ENCODE measurements at regions not wholly inside any gene's neighbourhood (a gene's known extent, or its start where the extent isn't known, plus 50 kb on each side); places are given as distances from the start of the nearest gene placed in this dataset.

DNA sequence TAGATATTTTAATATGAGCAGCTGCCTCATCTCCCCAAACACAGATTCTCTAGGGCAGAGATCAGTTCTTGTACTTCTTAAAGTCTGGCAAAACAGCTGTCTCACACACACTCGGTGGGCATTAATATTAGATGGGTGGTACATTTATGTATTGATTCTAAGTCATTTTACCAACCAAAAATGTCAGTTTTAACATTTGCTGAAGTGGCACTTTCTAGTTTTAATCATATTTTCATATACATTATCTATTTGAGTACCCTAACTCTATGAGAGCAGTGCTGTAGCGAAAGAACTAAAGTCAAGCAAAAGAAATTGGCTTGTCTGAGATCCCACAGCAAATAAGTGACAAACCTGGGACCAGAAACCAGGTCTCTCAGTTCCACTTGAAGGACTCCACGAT, 134.5 kb upstream of the SPRY1 start:
- WGBS, 2 donors, result 91 to 93% methylated on average over 3 of the region's 3 CpGs
- Histone ChIP-seq H3K27me3 (no peaks in the 10 kb centered on the region), H3K36me3 (peaks cover 0 to under 1% (median 0%) of the 10 kb centered on the region in 3 donors), H3K27ac (no peak overlapping the region), H3K9me3 (no peaks in the 10 kb centered on the region), H3K4me3 (no peak overlapping the region), H3K4me1 (peaks cover 0 to 33% (median 0%) of the 10 kb centered on the region in 3 donors)
- DNase-seq, result no peak
- intact Hi-C loops (cut with DNase I), result no loop called here
- TF ChIP-seq POLR2A (IDR thresholded peaks at IDR 0.05) (no peak), CTCF (IDR thresholded peaks at IDR 0.05) (no peak)

DNA sequence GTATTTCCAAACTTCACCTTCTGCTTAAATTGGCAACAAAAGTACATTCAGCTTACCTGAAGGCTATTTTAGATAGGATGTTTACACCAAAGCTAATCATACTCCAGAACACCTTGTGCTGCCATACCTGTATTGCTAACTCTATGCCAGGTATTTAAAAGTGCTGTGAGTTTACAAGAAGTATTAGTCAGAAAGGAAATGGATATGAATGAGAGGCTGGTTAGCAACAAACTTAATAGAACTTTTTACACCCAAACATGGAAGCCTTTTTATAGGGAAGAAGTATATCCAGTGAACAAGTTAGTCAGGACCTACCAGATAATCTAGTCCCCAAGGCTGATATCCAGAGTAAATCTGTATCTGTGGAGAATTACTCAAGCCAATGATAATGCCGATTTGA, 131.2 kb upstream of the SPRY1 start:
- DNase-seq, result no peak
- H3K9me3 ChIP-seq, result no peaks in the 10 kb centered on the region
- H3K4me1 ChIP-seq, result peaks cover 0 to 26% (median 0%) of the 10 kb centered on the region in 3 donors
- no peak for TF ChIP-seq POLR2A (IDR thresholded peaks at IDR 0.05)
- no peak for TF ChIP-seq CTCF (IDR thresholded peaks at IDR 0.05)
- WGBS, 2 donors, result 43 to 82% methylated on average over 1 of the region's 1 CpG
- H3K4me3 ChIP-seq, result no peak overlapping the region
- H3K36me3 ChIP-seq, result no peaks in the 10 kb centered on the region
- no peaks in the 10 kb centered on the region for H3K27me3 ChIP-seq
- intact Hi-C loops (cut with DNase I), result no loop called here
- H3K27ac ChIP-seq, result peak overlapping the region in 3 of 4 donors; percentile 11 to 51 (median 33)

GRCh38 chr4:123266221-123266620, 130.4 kb upstream of the SPRY1 start:
- Histone ChIP-seq H3K27me3 (no peaks in the 10 kb centered on the region), H3K4me1 (peaks cover 0 to 26% (median 0%) of the 10 kb centered on the region in 3 donors), H3K9me3 (no peaks in the 10 kb centered on the region), H3K27ac (peak overlapping the region in 2 of 4 donors; percentile 11 to 51), H3K4me3 (no peak overlapping the region), H3K36me3 (no peaks in the 10 kb centered on the region)
- DNase-seq, result no peak
- no peak for TF ChIP-seq POLR2A (IDR thresholded peaks at IDR 0.05)
- no peak for TF ChIP-seq CTCF (IDR thresholded peaks at IDR 0.05)
- intact Hi-C loops (cut with DNase I), result no loop called here

DNA sequence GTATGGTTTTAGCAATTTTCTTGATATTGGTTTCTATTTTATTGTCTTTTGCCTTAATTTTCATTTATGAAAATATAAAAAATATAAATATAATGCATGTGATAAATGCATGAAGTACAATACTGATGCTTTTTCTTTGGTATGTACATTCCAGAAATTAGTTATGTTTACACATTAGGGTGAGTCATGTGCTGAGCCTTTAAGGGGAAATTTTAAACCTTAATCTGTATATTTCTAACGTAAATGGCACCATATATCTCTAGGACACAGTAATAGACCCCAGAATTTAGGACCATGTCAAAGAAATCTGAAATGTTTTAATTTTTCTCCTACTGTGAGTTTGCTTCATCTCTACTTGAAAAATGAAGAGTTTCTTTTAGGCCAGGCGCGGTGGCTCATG, 117.8 kb upstream of the SPRY1 start:
- intact Hi-C loops (cut with DNase I), result no loop called here
- no peaks in the 10 kb centered on the region for H3K36me3 ChIP-seq
- no peak overlapping the region for H3K4me3 ChIP-seq
- H3K9me3 ChIP-seq, result no peaks in the 10 kb centered on the region
- H3K4me1 ChIP-seq, result peaks cover 0 to 2% (median 0%) of the 10 kb centered on the region in 3 donors
- DNase-seq, result no peak
- H3K27me3 ChIP-seq, result no peaks in the 10 kb centered on the region
- no peak overlapping the region for H3K27ac ChIP-seq
- 87 to 94% methylated on average over 3 of the region's 3 CpGs for WGBS, 2 donors
- TF ChIP-seq CTCF (IDR thresholded peaks at IDR 0.05) (no peak), POLR2A (IDR thresholded peaks at IDR 0.05) (no peak)

DNA sequence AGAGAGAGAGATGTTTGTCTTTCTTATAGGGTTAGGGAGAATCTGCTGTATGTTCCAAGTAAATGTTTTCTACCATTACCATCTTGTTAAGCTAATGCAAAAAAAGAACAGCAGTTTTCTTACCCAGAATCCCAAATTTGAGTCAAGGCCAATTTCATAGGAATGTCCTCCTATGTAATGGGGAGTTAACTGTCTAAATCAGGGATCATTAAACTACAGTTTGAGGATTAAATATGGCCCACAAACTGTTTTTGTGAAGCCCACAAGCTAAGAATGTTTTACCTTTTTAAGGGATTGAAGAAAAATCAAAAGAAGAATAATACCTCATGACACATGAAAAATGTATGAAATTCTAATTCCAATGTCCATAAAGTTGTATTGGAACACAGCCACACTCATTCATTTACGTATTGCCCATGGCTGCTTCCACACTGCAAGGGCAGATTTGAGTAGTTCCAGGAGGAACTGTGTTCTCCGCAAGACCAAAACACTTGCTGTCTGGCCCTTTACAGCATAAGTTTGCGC, 113.2 kb upstream of the SPRY1 start:
- no peak for DNase-seq
- intact Hi-C loops (cut with DNase I), result no loop called here
- H3K27ac ChIP-seq, result no peak overlapping the region
- TF ChIP-seq CTCF (IDR thresholded peaks at IDR 0.05), result no peak
- TF ChIP-seq POLR2A (IDR thresholded peaks at IDR 0.05), result no peak
- H3K36me3 ChIP-seq, result no peaks in the 10 kb centered on the region
- H3K9me3 ChIP-seq, result no peaks in the 10 kb centered on the region
- no peak overlapping the region for H3K4me3 ChIP-seq
- peaks cover 0 to 13% (median 0%) of the 10 kb centered on the region in 3 donors for H3K4me1 ChIP-seq
- 82 to 88% methylated on average over 3 of the region's 3 CpGs for WGBS, 2 donors
- H3K27me3 ChIP-seq, result no peaks in the 10 kb centered on the region
